ENCODE measurements at regions not wholly inside any gene's neighbourhood (a gene's known extent, or its start where the extent isn't known, plus 50 kb on each side); places are given as distances from the start of the nearest gene placed in this dataset.

GRCh38 chr14:83711046-83711445 lies 1818.9 kb upstream of the FLRT2 start:
- Mint-ChIP-seq H3K9me3 (peaks cover 6% of the 10 kb centered on the region; the same call in 2 of the 3 replicates), H3K27ac (no peak overlapping the region), H3K4me3 (no peak overlapping the region), H3K27me3 (ENCODE audit: insufficient read depth, low read depth, poor library complexity) (peaks cover 6% of the 10 kb centered on the region), H3K36me3 (ENCODE audit: low read depth) (peaks cover 11% of the 10 kb centered on the region; the same call in 2 of the 3 replicates), H3K4me1 (peaks cover 16% of the 10 kb centered on the region)
- no peak for TF ChIP-seq CTCF (conservative IDR thresholded peaks at IDR 0.05; ENCODE audit: low read depth in 2 of 2)
- TF ChIP-seq ZNF462 (CRISPR knock-in tag; IDR thresholded peaks at IDR 0.05) = no peak
- no peak for TF ChIP-seq ZNF114 (CRISPR knock-in tag; IDR thresholded peaks at IDR 0.05)
- no peak for TF ChIP-seq REST (IDR thresholded peaks at IDR 0.05; ENCODE audit: unreplicated experiment)
- no peak for TF ChIP-seq EZH2 (IDR thresholded peaks at IDR 0.05; ENCODE audit: low read depth, unreplicated experiment)
- TF ChIP-seq STAT1 (IDR thresholded peaks at IDR 0.05; ENCODE audit: unreplicated experiment) = no peak
- no peak for TF ChIP-seq ETS1 (IDR thresholded peaks at IDR 0.05)
- no peak for TF ChIP-seq NANOG (IDR thresholded peaks at IDR 0.05; ENCODE audit: borderline replicate concordance)
- no peak for TF ChIP-seq EZH2phosphoT487 (IDR thresholded peaks at IDR 0.05; ENCODE audit: unreplicated experiment)
- no peaks in the 10 kb centered on the region for H3F3A ChIP-seq (replicated peaks; ENCODE audit: low read depth)
- no peaks in the 10 kb centered on the region for H3K27me3 ChIP-seq (ENCODE audit: insufficient read depth)
- no peak overlapping the region for H2AFZ ChIP-seq
- no peak overlapping the region for H3K4me2 ChIP-seq
- H4K20me1 ChIP-seq (replicated peaks; ENCODE audit: insufficient read depth) = no peaks in the 10 kb centered on the region
- H3K9me2 ChIP-seq (ENCODE audit: insufficient read depth) = 0 out of 2 replicates have a peak, but pooled peaks cover 10% of the 10 kb centered on the region
- H3K27ac ChIP-seq (ENCODE audit: low read depth) = no peak overlapping the region
- no peaks in the 10 kb centered on the region for H3K79me2 ChIP-seq (replicated peaks; ENCODE audit: insufficient read depth)
- ATAC-seq = no peak
- no peak for DNase-seq (ENCODE audit: low spot score)
- H3K4me3 ChIP-seq = no peak overlapping the region
- H3K36me3 ChIP-seq (ENCODE audit: insufficient read depth) = no peaks in the 10 kb centered on the region
- H3K4me1 ChIP-seq (ENCODE audit: insufficient read depth) = peaks cover 11% of the 10 kb centered on the region

Measured in GM23338 (cell line).